DND-41 (cell line): ENCODE measurements at regions not wholly inside any gene's neighbourhood (a gene's known extent, or its start where the extent isn't known, plus 50 kb on each side); places are given as distances from the start of the nearest gene placed in this dataset.

Experiments
- ATAC-seq: fragments of 200-7000 bp; cut with Tn5 transposase; 3 replicates; pipeline ENCODE4 v1.9.1; 2021; ENCODE audit warnings: low read depth; ENCODE audit not compliant: insufficient read depth
- DNase-seq: peaks from one replicate; pipeline ENCODE4 v3.0.0-alpha.2; 2020
- H2AFZ ChIP-seq: 2 replicates; pipeline ENCODE4 v1.6.0; 2012; ENCODE audit warnings: low read depth, low read length
- H3K27ac ChIP-seq: 2 replicates; pipeline ENCODE4 v1.5.1; 2012; ENCODE audit warnings: low read length, inconsistent platforms
- H3K27me3 ChIP-seq: fragments of 200-600 bp; sonication (generic); 2 replicates; pipeline ENCODE4 v1.6.0; 2012; ENCODE audit warnings: low read length, mild to moderate bottlenecking, inconsistent platforms; ENCODE audit not compliant: insufficient read depth, poor library complexity
- H3K36me3 ChIP-seq: 2 replicates; pipeline ENCODE4 v1.5.1; 2012; ENCODE audit warnings: low read length, inconsistent platforms; ENCODE audit not compliant: insufficient read depth
- H3K4me1 ChIP-seq: 2 replicates; pipeline ENCODE4 v1.5.1; 2012; ENCODE audit warnings: mild to moderate bottlenecking, low read length; ENCODE audit not compliant: insufficient read depth
- H3K4me2 ChIP-seq: 2 replicates; pipeline ENCODE4 v1.6.0; 2012; ENCODE audit warnings: mild to moderate bottlenecking, moderate library complexity, low read length, inconsistent platforms; ENCODE audit not compliant: insufficient read depth
- H3K4me3 ChIP-seq, 2 experiments: fragments of 200-600 bp in 1 of 2; shearing (Covaris generic) in 1 of 2; 2 replicates each; pipeline ENCODE4 v1.5.1; 2012 to 2016; ENCODE audit warnings: inconsistent platforms in 2 of 2, low read length in 2 of 2, mild to moderate bottlenecking in 2 of 2, low read depth in 1 of 2, moderate library complexity in 1 of 2
- H3K79me2 ChIP-seq: 2 replicates; pipeline ENCODE4 v1.6.0; 2012; ENCODE audit warnings: low read length, inconsistent platforms; ENCODE audit not compliant: insufficient read depth
- H3K9ac ChIP-seq: 2 replicates; pipeline ENCODE4 v1.6.0; 2012; ENCODE audit warnings: low read depth, mild to moderate bottlenecking, inconsistent platforms, low read length, moderate library complexity
- H3K9me3 ChIP-seq: 2 replicates; pipeline ENCODE4 v1.5.1; 2012; ENCODE audit warnings: low read length, moderate library complexity, mild to moderate bottlenecking, inconsistent platforms; ENCODE audit not compliant: insufficient read depth, severe bottlenecking
- H4K20me1 ChIP-seq: 2 replicates; pipeline ENCODE4 v1.6.0; 2012; ENCODE audit warnings: low read length; ENCODE audit not compliant: insufficient read depth
- CTCF ChIP-seq: IDR thresholded peaks from 2 replicates; pipeline ENCODE4 v1.5.1; 2012; ENCODE audit warnings: borderline replicate concordance, low read length, moderate library complexity, mild to moderate bottlenecking; ENCODE audit not compliant: poor library complexity, severe bottlenecking; ENCODE audit errors: extremely low read depth
- EZH2 ChIP-seq: IDR thresholded peaks from 3 replicates; pipeline ENCODE4 v1.6.1; 2012; ENCODE audit warnings: borderline replicate concordance, low read depth, mild to moderate bottlenecking, moderate library complexity, low read length, inconsistent platforms; ENCODE audit not compliant: severe bottlenecking

DNA sequence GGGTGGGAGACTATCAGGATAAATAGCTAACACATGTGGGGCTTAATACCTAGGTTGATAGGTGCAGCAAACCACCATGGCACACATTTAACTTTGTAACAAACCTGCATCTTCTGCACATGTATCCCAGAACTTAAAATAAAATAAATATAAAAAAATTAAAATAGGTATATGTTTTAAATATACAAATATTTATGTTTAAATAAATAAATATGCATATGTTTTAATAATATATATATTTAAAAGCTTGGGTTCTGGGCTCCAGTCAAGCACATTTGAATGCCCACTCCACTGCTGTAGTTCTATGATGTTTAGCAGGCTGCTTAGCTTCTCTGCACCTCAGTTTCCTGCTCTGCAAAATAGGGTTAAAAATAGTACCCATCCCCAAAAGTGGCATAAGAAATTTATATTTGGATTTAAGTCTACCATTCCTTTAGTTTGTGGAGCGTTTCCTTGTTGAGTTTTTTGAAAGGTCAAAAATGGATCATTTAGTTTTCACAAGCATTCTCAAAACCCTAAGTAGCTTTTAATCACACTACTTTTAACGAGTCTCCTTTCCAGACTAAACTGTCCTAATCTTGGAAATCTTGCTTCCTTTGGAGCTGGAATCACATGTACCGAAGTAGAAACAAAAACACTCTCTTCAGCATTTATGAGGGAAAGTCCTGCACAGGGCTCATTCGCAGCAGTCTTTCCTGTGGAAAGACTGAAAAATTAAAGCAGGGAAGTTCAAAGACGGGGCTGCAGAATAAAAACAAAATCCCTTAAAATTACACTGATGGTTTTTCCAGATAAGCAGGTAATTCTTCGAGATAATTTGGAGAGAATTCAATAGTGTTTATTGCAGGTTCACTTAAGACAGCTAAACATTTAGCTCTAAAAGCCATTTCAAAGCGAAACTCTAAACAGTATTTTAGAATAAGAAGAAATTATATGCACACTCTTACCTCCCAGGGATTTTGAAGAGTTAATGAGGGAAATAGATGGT lies 111.7 kb upstream of the LYZL1 start:
- H3K4me2 ChIP-seq = no peak overlapping the region
- no peaks in the 10 kb centered on the region for H3K79me2 ChIP-seq

DNA sequence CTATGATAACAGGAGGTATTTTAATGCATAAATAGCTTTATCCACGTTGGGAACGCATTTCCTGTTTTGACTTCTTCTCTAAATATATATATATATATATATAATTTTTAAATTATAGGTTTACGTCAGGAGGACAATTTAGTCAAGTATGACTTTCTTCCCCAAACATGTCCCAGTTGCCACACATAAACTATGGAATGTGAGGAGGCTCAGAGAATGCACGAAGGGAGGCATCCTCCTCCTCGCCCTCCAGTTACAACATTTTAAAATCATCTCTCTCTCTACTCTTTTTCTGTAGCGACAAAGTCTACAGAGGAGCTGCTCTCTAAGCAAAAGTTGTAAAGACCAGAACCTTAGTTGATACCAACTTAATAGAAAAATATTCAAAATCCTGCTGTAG lies 106.9 kb upstream of the LYZL1 start:
- no peak overlapping the region for H3K4me2 ChIP-seq
- DNase-seq (no peak), ATAC-seq (no peak)
- no peak overlapping the region for H3K27ac ChIP-seq
- H3K79me2 ChIP-seq = no peaks in the 10 kb centered on the region
- no peaks in the 10 kb centered on the region for H4K20me1 ChIP-seq
- no peak for TF ChIP-seq EZH2
- H3K27me3 ChIP-seq = peaks cover 34% of the 10 kb centered on the region
- no peaks in the 10 kb centered on the region for H3K36me3 ChIP-seq
- H3K4me1 ChIP-seq = no peaks in the 10 kb centered on the region
- no peak overlapping the region for H2AFZ ChIP-seq
- no peaks in the 10 kb centered on the region for H3K9me3 ChIP-seq
- H3K9ac ChIP-seq = no peak overlapping the region
- no peak overlapping the region for H3K4me3 ChIP-seq

More for the DNA sequence above, 111.7 kb upstream of the LYZL1 start:
- Histone ChIP-seq H3K4me1 (no peaks in the 10 kb centered on the region), H3K27ac (no peak overlapping the region), H4K20me1 (no peaks in the 10 kb centered on the region), H3K36me3 (no peaks in the 10 kb centered on the region), H3K4me3 (no peak overlapping the region), H2AFZ (no peak overlapping the region), H3K27me3 (peaks cover 21% of the 10 kb centered on the region), H3K9me3 (no peaks in the 10 kb centered on the region), H3K9ac (no peak overlapping the region)
- TF ChIP-seq CTCF = no peak
- no peak for TF ChIP-seq EZH2
- ATAC-seq (no peak), DNase-seq (no peak)

GRCh38 chr10:29183301-29183945 lies 105.4 kb upstream of the LYZL1 start:
- Histone ChIP-seq H3K27ac (no peak overlapping the region), H3K79me2 (no peaks in the 10 kb centered on the region), H3K36me3 (no peaks in the 10 kb centered on the region), H3K4me1 (no peaks in the 10 kb centered on the region), H3K9ac (no peak overlapping the region), H3K9me3 (no peaks in the 10 kb centered on the region), H4K20me1 (no peaks in the 10 kb centered on the region), H2AFZ (no peak overlapping the region), H3K4me2 (no peak overlapping the region), H3K27me3 (peaks cover 24% of the 10 kb centered on the region), H3K4me3 (no peak overlapping the region)
- TF ChIP-seq CTCF (no peak), EZH2 (no peak)
- no peak for ATAC-seq
- no peak for DNase-seq
